GM13977 (cell line): ENCODE measurements at regions not wholly inside any gene's neighbourhood (a gene's known extent, or its start where the extent isn't known, plus 50 kb on each side); places are given as distances from the start of the nearest gene placed in this dataset.

Experiments used
- DNase-seq: peaks from one replicate; pipeline ENCODE4 v3.0.0; 2012; ENCODE audit warnings: low spot score
- CTCF ChIP-seq: IDR thresholded peaks from 2 replicates; pipeline ENCODE4 v1.5.1; 2012; ENCODE audit warnings: mild to moderate bottlenecking, control low read depth; ENCODE audit not compliant: insufficient read depth; ENCODE audit errors: extremely low read depth, missing control alignments
- in situ Hi-C: fragments of 300-500 bp; cut with MboI; formaldehyde crosslinking; loops from one replicate; pipeline ENCODE4 v1.12.0; 2022; ENCODE audit warnings: low sequenced_read_pairs, low pct_unique_long_range_greater_than_20kb, mixed read lengths, inconsistent platforms; ENCODE audit not compliant: unreplicated experiment

- no peak for DNase-seq
- TF ChIP-seq CTCF, result no peak
- in situ Hi-C loops, result no loop called here
These were observed 732.7 kb downstream of the PDCD6IP start for GRCh38 chr3:34531156-34531555.

- no peak for TF ChIP-seq CTCF
These were observed 735.0 kb downstream of the PDCD6IP start for GRCh38 chr3:34533451-34533850.

GRCh38 chr3:34534013-34534412 lies 735.6 kb downstream of the PDCD6IP start:
- no peak for TF ChIP-seq CTCF
- no peak for DNase-seq
- in situ Hi-C loops, result no loop called here

More at GRCh38 chr3:34533451-34533850, 735.0 kb downstream of the PDCD6IP start:
- DNase-seq, result no peak
- in situ Hi-C loops, result no loop called here

GRCh38 chr3:34544136-34544535 lies 745.7 kb downstream of the PDCD6IP start:
- in situ Hi-C loops, result no loop called here
- DNase-seq, result no peak
- no peak for TF ChIP-seq CTCF

GRCh38 chr3:34547297-34547920 lies 749.0 kb downstream of the PDCD6IP start:
- in situ Hi-C loops, result no loop called here
- no peak for DNase-seq
- no peak for TF ChIP-seq CTCF

GRCh38 chr3:34567266-34567665 lies 768.8 kb downstream of the PDCD6IP start:
- in situ Hi-C loops, result no loop called here
- TF ChIP-seq CTCF, result no peak
- no peak for DNase-seq
